ENCODE measurements at regions not wholly inside any gene's neighbourhood (a gene's known extent, or its start where the extent isn't known, plus 50 kb on each side); places are given as distances from the start of the nearest gene placed in this dataset.

DNA sequence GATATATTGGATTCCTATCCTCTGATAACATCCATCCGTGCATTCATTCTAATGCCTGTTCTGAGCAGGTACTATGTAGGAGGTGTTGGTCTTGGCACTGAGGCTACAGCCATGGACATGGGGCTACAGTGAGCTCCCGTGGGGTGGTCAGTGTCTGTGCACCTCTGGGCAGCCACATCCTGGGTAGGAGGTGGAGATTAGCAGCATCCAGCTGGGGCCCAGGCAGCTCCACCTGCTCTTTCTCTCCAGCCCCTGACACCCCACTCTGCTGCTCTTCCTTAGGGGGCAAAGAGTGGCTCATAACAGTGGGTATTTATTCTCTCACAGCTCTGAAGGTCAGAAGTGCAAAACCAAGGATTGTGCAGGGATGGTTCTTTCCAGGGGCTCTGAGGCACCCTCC is 292.0 kb upstream of the SFSWAP start:
- TF ChIP-seq CTCF (IDR thresholded peaks at IDR 0.05 in 4 of 5, conservative IDR thresholded peaks at IDR 0.05 in 1 of 5) (no peak), POLR2A (IDR thresholded peaks at IDR 0.05) (no peak)

All from gastrocnemius medialis (tissue), 4 donors.